ENCODE measurements at regions not wholly inside any gene's neighbourhood (a gene's known extent, or its start where the extent isn't known, plus 50 kb on each side); places are given as distances from the start of the nearest gene placed in this dataset.
"Not testable (repeated sequence)": the region's sequence is repeated elsewhere in the genome, so short reads cannot be mapped to it uniquely, and the experiment has no call there.

GRCh38 chr15:96586901-96587300, 256.4 kb downstream of the NR2F2 start:
- DNase-seq = no peak

DNA sequence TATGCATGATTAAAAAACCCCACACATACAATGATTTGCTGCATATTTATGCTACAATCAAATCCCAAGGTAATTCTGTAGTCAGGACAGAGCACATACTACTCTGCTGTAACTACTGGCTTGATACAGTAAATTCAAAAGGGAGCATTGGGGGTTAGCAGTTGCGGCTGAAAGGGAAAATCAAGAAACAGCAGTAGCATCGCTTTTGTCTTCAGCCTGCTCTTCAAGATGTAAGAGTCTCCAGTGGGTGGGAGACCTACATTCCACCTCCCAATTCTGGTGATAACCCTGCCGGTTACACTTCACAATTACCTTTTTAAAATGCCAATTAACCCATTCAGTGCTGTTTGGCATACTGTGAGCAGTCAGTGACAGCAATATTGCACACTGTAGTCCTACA, 259.4 kb downstream of the NR2F2 start:
- no peak for DNase-seq

DNA sequence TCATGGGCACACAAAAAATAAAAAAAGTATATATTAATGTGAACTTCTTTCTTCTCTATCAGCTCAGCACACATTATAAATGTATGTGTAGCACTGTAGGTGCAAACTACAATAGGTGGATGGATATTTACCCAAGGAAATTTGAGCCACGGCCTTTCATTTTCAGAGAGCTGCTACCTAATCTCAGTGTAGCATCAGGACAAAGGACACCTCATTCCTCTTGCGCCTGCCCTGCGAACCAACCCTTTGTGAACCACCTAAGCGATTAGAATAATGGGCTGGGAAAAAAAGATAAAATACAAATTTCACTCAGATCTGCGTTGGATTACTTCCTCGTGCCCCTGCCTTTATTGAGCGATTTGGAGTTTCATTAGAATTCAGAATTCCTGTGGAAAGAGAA, 263.2 kb downstream of the NR2F2 start:
- DNase-seq = no peak

- DNase-seq = no peak
Observed at GRCh38 chr15:96595951-96596350, 265.5 kb downstream of the NR2F2 start.

DNA sequence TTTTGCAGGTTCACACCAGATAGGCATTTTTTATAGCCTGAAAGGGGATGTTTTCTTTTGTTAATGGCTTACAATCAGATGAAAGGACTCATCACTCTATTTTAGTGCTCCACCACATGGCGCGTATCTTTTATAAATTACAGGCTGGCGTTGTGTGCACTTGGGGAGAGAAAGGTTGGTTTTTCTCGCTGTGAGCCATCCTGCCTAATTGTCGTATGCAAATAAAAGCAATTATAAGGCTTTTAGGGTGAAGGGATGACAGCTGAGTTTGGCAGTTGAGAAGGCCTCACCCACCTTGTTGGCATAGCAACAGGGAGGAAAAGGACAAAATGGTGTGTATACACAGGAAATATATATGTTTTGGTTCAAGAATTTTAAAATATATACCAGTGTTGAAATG, 268.0 kb downstream of the NR2F2 start:
- DNase-seq = no peak

- DNase-seq = no peak
Observed at GRCh38 chr15:96599268-96599667, 268.8 kb downstream of the NR2F2 start.

GRCh38 chr15:96600350-96600749, 269.9 kb downstream of the NR2F2 start:
- DNase-seq = no peak

DNA sequence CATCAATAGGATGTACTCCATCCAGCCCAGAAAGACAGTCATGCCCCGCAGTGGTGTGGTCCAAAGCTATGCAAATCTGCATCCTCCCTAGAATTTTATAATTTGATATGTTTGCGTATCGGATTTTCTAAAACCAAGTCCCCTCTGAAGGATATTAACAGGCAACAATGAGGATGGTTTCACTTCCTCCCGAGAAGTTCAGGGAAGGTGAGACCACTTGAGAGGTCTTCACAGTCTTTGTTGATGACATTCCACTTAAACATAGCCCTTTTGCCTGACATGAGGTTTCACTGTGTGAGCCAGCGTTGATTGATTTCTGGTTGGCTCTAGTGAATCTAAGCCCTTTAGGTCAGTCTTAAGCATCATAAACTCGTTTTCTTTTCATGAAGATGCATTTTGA, 276.1 kb downstream of the NR2F2 start:
- DNase-seq = no peak

DNA sequence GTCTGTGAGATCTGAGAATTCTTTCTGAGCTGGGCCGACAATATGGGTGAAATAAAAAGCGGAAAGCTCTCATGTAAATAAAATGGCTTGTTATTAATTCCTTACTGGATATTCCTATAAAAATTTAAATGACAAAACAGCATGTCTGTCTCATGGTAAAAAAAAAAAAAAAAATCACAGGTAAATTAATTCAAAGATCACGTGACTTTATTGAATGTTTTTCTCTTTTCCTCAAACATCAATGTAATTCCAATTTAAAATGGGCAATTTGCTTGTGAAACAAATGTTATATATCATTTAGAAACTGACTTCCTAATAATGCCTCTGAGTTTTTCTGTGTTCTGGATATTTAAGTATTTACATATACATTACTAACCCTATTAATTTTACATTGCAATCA, 280.3 kb downstream of the NR2F2 start:
- no peak for DNase-seq

- no peak for DNase-seq
Observed at GRCh38 chr15:96612917-96613316, 282.4 kb downstream of the NR2F2 start.

DNA sequence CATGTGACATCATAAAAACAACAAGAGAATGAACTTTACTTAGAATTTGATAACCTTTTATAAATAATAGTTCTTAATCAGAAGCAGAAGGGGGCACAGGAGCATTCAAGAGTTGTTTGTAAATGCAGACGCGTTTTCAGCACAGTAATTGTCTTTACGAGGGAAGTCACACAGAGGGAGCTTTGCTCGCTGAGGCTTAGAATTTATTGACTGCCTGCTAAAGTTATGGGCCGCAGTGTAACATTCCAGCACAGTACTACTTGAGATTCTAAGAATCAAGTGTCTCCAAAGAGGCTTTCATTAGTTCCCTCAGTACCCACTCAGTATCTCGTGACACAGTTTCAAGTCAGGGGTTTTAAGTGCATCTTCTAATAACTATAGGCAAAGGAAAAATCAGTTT, 288.7 kb downstream of the NR2F2 start:
- DNase-seq = no peak

DNA sequence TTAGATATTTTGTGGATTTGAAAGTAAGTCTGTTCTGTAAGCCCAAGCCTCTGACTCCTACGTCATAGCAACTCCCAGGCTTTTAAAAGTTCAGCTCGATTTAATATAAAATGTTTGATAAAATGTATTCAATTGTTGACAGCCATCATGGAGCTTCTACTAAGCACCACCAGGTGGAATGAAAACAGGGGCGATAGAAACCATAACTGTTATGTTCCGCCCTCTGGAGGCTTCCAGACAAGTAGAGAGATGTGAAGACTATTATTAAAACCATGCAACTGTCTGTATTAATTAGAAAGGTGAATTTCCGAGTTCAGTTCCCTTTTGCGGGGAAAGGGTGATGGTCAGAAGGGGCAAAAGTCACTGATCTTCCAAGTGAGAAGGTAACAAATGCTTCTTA, 292.2 kb downstream of the NR2F2 start:
- DNase-seq = no peak

DNA sequence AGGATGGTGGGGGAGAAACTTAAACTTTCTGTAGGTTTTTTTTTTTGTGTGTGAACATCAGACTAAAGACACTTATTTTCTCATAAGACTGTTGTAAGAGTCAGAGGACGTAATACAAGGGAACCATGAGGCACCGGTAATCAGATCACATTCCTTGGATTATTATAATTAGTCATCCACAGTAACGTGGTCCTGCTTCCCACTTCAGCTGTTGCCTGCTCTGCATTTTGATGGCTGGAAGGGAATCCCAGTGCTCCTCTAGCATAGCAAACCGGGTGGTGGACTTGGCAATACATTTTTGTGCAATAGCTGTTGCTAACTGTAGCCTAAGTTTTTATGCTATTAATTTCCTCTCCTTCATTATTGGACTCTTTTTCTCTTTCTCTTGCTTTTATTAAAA, 294.8 kb downstream of the NR2F2 start:
- no peak for DNase-seq

DNA sequence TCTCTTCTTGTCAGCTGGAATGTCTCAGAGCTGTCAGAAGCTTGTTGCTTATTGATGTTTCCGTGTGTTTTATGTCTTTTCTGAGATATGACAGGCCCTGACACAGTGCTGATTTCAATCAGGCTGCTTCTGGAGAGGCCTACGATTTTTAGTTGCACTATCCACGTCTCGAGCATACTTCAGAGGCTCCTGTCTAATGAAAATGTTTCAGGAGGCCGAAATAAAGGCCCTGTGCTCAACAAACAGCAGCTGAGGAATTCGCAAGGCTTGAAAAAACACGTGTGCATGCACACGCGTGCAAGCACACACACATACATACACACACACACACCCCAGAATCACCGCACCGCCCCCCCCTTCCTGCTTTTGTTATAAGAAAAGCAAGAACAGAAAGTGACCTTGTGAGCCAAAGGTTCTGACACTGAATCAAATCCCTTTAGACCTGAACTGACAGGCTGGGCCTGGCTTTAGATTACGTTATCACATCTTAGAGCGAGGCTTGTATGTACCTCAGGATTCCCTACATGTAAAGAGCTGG, 296.6 kb downstream of the NR2F2 start:
- DNase-seq = no peak

DNA sequence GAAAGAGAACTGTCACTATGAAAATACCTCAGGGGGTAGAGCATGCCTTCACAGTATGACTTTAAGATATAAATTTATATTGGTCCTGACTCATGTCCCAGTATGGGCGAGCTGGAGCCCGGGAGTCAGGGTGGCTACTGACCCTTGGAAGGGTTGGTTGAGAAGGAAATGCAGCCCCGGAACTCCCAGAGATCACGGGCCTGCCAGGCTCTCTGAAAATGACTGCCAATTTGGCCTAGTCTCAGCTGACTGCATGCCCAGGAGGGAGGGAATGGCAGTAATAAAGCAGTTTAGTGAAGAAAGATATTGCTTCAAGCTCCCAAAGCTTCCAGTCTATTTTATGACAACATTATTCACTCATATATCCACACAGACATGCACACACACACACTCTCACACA, 299.0 kb downstream of the NR2F2 start:
- no peak for DNase-seq

- no peak for DNase-seq
Observed at GRCh38 chr15:96638793-96639192, 308.3 kb downstream of the NR2F2 start.

DNA sequence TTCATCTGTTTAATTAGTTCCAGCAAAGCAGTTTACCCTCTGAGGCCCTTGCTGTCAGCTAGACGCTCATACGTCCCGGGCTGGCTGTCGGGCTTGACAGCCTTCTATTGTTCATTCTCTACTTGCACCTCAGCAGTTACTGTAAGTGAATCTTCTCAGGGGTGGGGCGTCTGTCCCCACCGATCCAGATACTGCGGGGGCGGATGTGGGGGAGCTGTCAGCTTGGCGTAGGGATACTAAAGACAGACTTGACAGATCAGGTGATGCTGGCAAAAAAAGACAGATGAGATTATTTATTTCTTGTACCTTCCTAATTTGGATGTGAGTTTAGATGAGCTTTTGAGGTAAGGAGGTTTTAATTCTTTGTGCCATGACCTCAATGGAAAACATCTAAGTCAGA, 315.3 kb downstream of the NR2F2 start:
- DNase-seq = no peak

GRCh38 chr15:96648866-96649265, 318.4 kb downstream of the NR2F2 start:
- no peak for DNase-seq

GRCh38 chr15:96657096-96657495, 326.6 kb downstream of the NR2F2 start:
- no peak for DNase-seq

DNA sequence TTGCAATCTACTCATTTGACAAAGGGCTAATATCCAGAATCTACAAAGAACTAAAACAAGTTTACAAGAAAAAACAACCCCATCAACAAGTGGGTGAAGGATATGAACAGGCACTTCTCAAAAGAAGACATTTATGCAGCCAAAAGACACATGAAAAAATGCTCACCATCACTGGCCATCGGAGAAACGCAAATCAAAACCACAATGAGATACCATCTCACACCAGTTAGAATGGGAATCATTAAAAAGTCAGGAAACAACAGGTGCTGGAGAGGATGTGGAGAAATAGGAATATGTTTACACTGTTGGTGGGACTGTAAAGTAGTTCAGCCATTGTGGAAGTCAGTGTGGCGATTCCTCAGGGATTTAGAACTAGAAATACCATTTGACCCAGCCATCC, 336.5 kb downstream of the NR2F2 start:
- not testable (repeated sequence) for DNase-seq

DNA sequence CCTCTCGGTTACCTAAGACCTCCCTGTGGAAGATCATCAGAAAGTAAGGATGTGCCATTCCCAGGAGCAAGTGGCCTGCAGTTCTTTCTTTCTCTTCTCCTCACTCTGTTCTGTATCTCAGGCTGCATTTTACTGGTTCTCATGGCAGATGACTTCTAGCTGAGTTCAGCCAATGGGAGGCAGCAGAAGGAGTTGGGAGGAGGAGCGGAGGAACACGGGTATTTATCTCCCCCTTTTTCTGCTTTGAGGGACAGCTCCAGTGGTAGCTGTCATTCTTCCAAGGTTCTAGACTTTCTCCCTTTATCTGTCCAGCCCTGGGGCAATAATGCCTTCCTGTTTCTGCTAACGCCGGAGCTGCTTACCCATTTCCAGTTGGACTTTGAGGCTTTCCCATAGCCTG, 339.9 kb downstream of the NR2F2 start:
- no peak for DNase-seq

DNA sequence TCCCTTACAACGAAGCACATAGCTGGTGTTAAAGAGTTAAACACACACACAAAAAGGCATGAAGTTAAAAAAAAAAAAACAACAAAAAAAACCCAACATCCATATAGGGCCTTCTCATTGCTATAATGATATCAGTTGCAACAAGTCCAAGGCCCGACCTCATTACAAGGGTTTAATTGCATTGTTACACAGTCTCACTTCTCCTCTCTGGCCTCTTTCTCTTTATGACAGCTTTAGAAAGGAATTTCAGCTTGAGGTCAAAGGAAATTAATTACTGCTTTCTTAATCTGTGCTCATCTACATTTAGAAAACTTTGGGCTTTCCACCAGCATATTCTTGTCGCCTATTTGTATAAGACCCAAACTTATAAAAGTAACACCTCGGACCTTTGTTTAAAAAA, 342.1 kb downstream of the NR2F2 start:
- DNase-seq = no peak

DNA sequence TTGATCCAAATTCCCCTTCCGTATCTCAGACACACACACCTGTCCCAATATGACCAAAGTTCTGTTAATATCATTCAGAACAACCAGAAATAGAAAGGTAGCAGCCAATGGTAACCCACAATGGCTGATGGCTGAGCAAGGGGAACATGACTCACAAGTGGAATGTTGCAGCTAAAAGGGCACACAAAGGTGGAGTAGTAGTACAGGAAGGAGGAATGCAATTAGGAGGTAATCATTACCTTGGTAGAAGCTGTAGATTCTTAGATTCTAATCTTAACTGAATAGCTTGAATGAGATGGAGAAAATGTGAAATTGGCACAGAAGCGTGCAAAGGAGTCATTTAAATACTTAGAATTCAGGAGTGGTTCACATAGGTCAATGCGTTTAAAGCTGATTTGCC, 347.9 kb downstream of the NR2F2 start:
- DNase-seq = no peak

GRCh38 chr15:96687388-96688107, 357.0 kb downstream of the NR2F2 start:
- DNase-seq = no peak

DNA sequence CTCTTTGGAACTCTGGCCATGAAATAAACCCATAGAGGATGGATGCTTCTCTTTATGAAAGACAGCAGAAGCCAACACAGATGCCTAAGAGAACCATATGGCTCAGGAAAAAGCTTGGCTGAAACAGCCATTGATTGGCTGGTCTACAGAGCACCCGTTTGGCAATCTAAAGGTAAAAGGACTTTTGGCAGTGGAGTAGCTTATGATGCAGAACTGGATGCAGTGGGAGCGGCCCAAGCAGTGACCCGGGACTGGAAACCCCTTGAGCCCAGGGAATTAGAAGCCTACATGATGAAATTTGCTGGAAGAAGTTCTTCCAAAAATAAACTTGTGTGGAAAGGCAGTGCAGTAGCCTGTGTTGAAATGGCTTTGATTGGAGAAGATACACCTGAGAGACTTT, 360.2 kb downstream of the NR2F2 start:
- no peak for DNase-seq

Data from activated CD4-positive, alpha-beta T cell treated with anti-CD3 and anti-CD28 coated beads, Interleukin-10, Interleukin-2, amounts not matched to agents 100 ng/mL and 50 ng/mL, durations not matched to agents 16 hours and 8 hours (primary cell).